Upper lobe of left lung (tissue), 6 donors: ENCODE measurements at regions not wholly inside any gene's neighbourhood (a gene's known extent, or its start where the extent isn't known, plus 50 kb on each side); places are given as distances from the start of the nearest gene placed in this dataset.

Experiments used
- ATAC-seq, 2 donors: fragments of 200-7000 bp; cut with Tn5 transposase; one replicate each; pipeline ENCODE4 v1.9.1; 2022; ENCODE audit warnings: mild to moderate bottlenecking in 2 of 2, moderate library complexity in 2 of 2; ENCODE audit not compliant: low FRiP score in 2 of 2
- DNase-seq, 2 donors: peaks; one replicate each; pipeline ENCODE4 v3.0.0-alpha.2; 2019 to 2020
- H3K27ac ChIP-seq, 4 donors: fragments of 200-600 bp; sonication (generic); one replicate each; pipeline ENCODE4 v1.5.1; 2016 to 2019
- H3K27me3 ChIP-seq, 4 donors: fragments of 200-600 bp; sonication (generic); one replicate each; pipeline ENCODE4 v1.5.1; 2017 to 2019
- H3K36me3 ChIP-seq, 4 donors: fragments of 200-600 bp; sonication (generic); one replicate each; pipeline ENCODE4 v1.5.1; 2016 to 2019
- H3K4me1 ChIP-seq, 4 donors: fragments of 200-600 bp; sonication (generic); one replicate each; pipeline ENCODE4 v1.5.1; 2018 to 2019
- H3K4me3 ChIP-seq, 4 donors: fragments of 200-600 bp; sonication (generic); one replicate each; pipeline ENCODE4 v1.5.1; 2017 to 2019; ENCODE audit warnings: mild to moderate bottlenecking in 2 of 4, moderate library complexity in 1 of 4
- H3K9me3 ChIP-seq, 4 donors: fragments of 200-600 bp; sonication (generic); one replicate each; pipeline ENCODE4 v1.5.1; 2018 to 2019
- CTCF ChIP-seq, 6 experiments: fragments of 450-650 bp in 4 of 6; fragments of 200-600 bp in 2 of 6; sonication (generic) in 2 of 6; IDR thresholded peaks; one replicate each; pipeline ENCODE4 v1.5.1; 2016 to 2019; ENCODE audit warnings: antibody characterized with exemption in 6 of 6
- EP300 ChIP-seq, 4 donors: sonication (generic); formaldehyde crosslinking; IDR thresholded peaks; one replicate each; pipeline ENCODE4 v1.5.1; 2017; ENCODE audit warnings: antibody characterized with exemption in 4 of 4, control low read depth in 2 of 4
- POLR2A ChIP-seq, 4 donors: fragments of 450-650 bp; IDR thresholded peaks; one replicate each; pipeline ENCODE4 v1.5.1; 2016 to 2017; ENCODE audit warnings: antibody characterized with exemption in 4 of 4, mild to moderate bottlenecking in 2 of 4
- POLR2AphosphoS5 ChIP-seq, 2 donors: sonication (generic); formaldehyde crosslinking; IDR thresholded peaks; one replicate each; pipeline ENCODE4 v1.5.1; 2017; ENCODE audit warnings: antibody characterized with exemption in 2 of 2
- WGBS, 2 donors: methylation state at CpG; one replicate each; pipeline ENCODE4 v1.1.5; 2017 to 2018; 5-methylcytosine and 5-hydroxymethylcytosine counted together
- donor health status: DM: no; HTN: no; CAD: no; lungs with moderate emphysema.
- donor health status: DM: no; HTN: yes; CAD: no; lungs with severe emphysema.

- DNase-seq (no peak), ATAC-seq (no peak)
- Histone ChIP-seq H3K27ac (no peak overlapping the region), H3K27me3 (no peaks in the 10 kb centered on the region), H3K36me3 (no peaks in the 10 kb centered on the region), H3K4me1 (no peaks in the 10 kb centered on the region), H3K4me3 (no peak overlapping the region), H3K9me3 (no peaks in the 10 kb centered on the region)
- TF ChIP-seq POLR2AphosphoS5 (IDR thresholded peaks at IDR 0.05) (no peak), CTCF (IDR thresholded peaks at IDR 0.05) (no peak), POLR2A (IDR thresholded peaks at IDR 0.05) (no peak), EP300 (IDR thresholded peaks at IDR 0.05) (no peak)
Observed at GRCh38 chr2:195495966-195496365, 161.1 kb upstream of the SLC39A10 start.

- no peaks in the 10 kb centered on the region for H3K27me3 ChIP-seq
- no peak for TF ChIP-seq EP300 (IDR thresholded peaks at IDR 0.05)
- TF ChIP-seq CTCF (IDR thresholded peaks at IDR 0.05) = no peak
- TF ChIP-seq POLR2AphosphoS5 (IDR thresholded peaks at IDR 0.05) = no peak
- TF ChIP-seq POLR2A (IDR thresholded peaks at IDR 0.05) = no peak
- no peaks in the 10 kb centered on the region for H3K4me1 ChIP-seq
- ATAC-seq (no peak), DNase-seq (no peak)
- H3K36me3 ChIP-seq = no peaks in the 10 kb centered on the region
- no peak overlapping the region for H3K4me3 ChIP-seq
- no peaks in the 10 kb centered on the region for H3K9me3 ChIP-seq
- no peak overlapping the region for H3K27ac ChIP-seq
- WGBS, 2 donors = 75 to 81% methylated on average over 2 of the region's 2 CpGs
Observed at GRCh38 chr2:195495351-195495750, 161.7 kb upstream of the SLC39A10 start.

- ATAC-seq (no peak), DNase-seq (no peak)
- 88 to 96% methylated on average over 2 of the region's 2 CpGs for WGBS, 2 donors
- TF ChIP-seq EP300 (IDR thresholded peaks at IDR 0.05) = no peak
- TF ChIP-seq POLR2AphosphoS5 (IDR thresholded peaks at IDR 0.05) = no peak
- H3K4me3 ChIP-seq = no peak overlapping the region
- no peaks in the 10 kb centered on the region for H3K36me3 ChIP-seq
- no peak overlapping the region for H3K27ac ChIP-seq
- no peaks in the 10 kb centered on the region for H3K9me3 ChIP-seq
- H3K27me3 ChIP-seq = no peaks in the 10 kb centered on the region
- no peaks in the 10 kb centered on the region for H3K4me1 ChIP-seq
Observed at GRCh38 chr2:195494451-195494850, 162.6 kb upstream of the SLC39A10 start.

GRCh38 chr2:195493416-195493815, 163.6 kb upstream of the SLC39A10 start:
- TF ChIP-seq POLR2AphosphoS5 (IDR thresholded peaks at IDR 0.05) (no peak), POLR2A (IDR thresholded peaks at IDR 0.05) (no peak), CTCF (IDR thresholded peaks at IDR 0.05) (no peak), EP300 (IDR thresholded peaks at IDR 0.05) (no peak)
- H3K27me3 ChIP-seq = no peaks in the 10 kb centered on the region
- ATAC-seq (no peak), DNase-seq (no peak)
- no peaks in the 10 kb centered on the region for H3K4me1 ChIP-seq
- H3K9me3 ChIP-seq = no peaks in the 10 kb centered on the region
- 97% methylated on average over 7 of the region's 7 CpGs for WGBS, 2 donors
- no peak overlapping the region for H3K4me3 ChIP-seq
- H3K36me3 ChIP-seq = no peaks in the 10 kb centered on the region
- no peak overlapping the region for H3K27ac ChIP-seq

- Histone ChIP-seq H3K4me1 (peaks cover 0 to 3% (median 0%) of the 10 kb centered on the region in 4 donors), H3K27me3 (no peaks in the 10 kb centered on the region), H3K36me3 (no peaks in the 10 kb centered on the region), H3K27ac (no peak overlapping the region), H3K9me3 (no peaks in the 10 kb centered on the region), H3K4me3 (no peak overlapping the region)
- WGBS, 2 donors = 44 to 84% methylated on average over 2 of the region's 2 CpGs
- DNase-seq = no peak
- no peak for ATAC-seq
- TF ChIP-seq EP300 (IDR thresholded peaks at IDR 0.05) (no peak), CTCF (IDR thresholded peaks at IDR 0.05) (no peak), POLR2A (IDR thresholded peaks at IDR 0.05) (no peak), POLR2AphosphoS5 (IDR thresholded peaks at IDR 0.05) (no peak)
Observed at GRCh38 chr2:195490319-195490718, 166.7 kb upstream of the SLC39A10 start.
